ENCODE measurements at regions not wholly inside any gene's neighbourhood (a gene's known extent, or its start where the extent isn't known, plus 50 kb on each side); places are given as distances from the start of the nearest gene placed in this dataset.

GRCh38 chr12:102593134-102593533 lies 112.8 kb upstream of the IGF1 start:
- TF ChIP-seq MAFK (IDR thresholded peaks at IDR 0.05; ENCODE audit: low read depth, low read length): no peak
- no peak for TF ChIP-seq TAF1 (IDR thresholded peaks at IDR 0.05; ENCODE audit: low read depth, low read length)
- no peak for TF ChIP-seq EZH2 (IDR thresholded peaks at IDR 0.05; ENCODE audit: low read depth, low read length, severe bottlenecking)
- no peak for TF ChIP-seq CREB1 (IDR thresholded peaks at IDR 0.05)
- no peak for TF ChIP-seq EGR1 (IDR thresholded peaks at IDR 0.05; ENCODE audit: borderline replicate concordance, low read depth, low read length)
- no peak for TF ChIP-seq RFX5 (IDR thresholded peaks at IDR 0.05; ENCODE audit: borderline replicate concordance, low read depth, low read length)
- TF ChIP-seq CEBPB (IDR thresholded peaks at IDR 0.05; ENCODE audit: low read depth, low read length): no peak
- no peak for TF ChIP-seq GABPA (IDR thresholded peaks at IDR 0.05; ENCODE audit: borderline replicate concordance, insufficient read depth, low read length)
- TF ChIP-seq, protein P1, sequence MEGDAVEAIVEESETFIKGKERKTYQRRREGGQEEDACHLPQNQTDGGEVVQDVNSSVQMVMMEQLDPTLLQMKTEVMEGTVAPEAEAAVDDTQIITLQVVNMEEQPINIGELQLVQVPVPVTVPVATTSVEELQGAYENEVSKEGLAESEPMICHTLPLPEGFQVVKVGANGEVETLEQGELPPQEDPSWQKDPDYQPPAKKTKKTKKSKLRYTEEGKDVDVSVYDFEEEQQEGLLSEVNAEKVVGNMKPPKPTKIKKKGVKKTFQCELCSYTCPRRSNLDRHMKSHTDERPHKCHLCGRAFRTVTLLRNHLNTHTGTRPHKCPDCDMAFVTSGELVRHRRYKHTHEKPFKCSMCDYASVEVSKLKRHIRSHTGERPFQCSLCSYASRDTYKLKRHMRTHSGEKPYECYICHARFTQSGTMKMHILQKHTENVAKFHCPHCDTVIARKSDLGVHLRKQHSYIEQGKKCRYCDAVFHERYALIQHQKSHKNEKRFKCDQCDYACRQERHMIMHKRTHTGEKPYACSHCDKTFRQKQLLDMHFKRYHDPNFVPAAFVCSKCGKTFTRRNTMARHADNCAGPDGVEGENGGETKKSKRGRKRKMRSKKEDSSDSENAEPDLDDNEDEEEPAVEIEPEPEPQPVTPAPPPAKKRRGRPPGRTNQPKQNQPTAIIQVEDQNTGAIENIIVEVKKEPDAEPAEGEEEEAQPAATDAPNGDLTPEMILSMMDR (IDR thresholded peaks at IDR 0.05; ENCODE audit: control extremely low read depth in 1 of 3, insufficient read depth in 1 of 3, low read depth in 1 of 3, low read length in 3 of 3): no peak
- TF ChIP-seq JUN (IDR thresholded peaks at IDR 0.05; ENCODE audit: low read depth, low read length): no peak
- no peak for TF ChIP-seq SIX5 (IDR thresholded peaks at IDR 0.05; ENCODE audit: low read depth, low read length)
- no peak for TF ChIP-seq RNF2 (IDR thresholded peaks at IDR 0.05; ENCODE audit: borderline replicate concordance, low read depth, low read length, missing control alignments, poor library complexity, severe bottlenecking)
- TF ChIP-seq CBX5 (IDR thresholded peaks at IDR 0.05; ENCODE audit: low read depth, low read length): no peak
- no peak for TF ChIP-seq TCF12 (IDR thresholded peaks at IDR 0.05; ENCODE audit: low read depth, low read length)

Data from H1 (cell line).